HG03196 (cell line): ENCODE measurements at regions not wholly inside any gene's neighbourhood (a gene's known extent, or its start where the extent isn't known, plus 50 kb on each side); places are given as distances from the start of the nearest gene placed in this dataset.

Experiments
- ATAC-seq: cut with Tn5 transposase; IDR thresholded peaks from one replicate; pipeline ENCODE4 v1.9.1; 2021; ENCODE audit not compliant: unreplicated experiment

DNA sequence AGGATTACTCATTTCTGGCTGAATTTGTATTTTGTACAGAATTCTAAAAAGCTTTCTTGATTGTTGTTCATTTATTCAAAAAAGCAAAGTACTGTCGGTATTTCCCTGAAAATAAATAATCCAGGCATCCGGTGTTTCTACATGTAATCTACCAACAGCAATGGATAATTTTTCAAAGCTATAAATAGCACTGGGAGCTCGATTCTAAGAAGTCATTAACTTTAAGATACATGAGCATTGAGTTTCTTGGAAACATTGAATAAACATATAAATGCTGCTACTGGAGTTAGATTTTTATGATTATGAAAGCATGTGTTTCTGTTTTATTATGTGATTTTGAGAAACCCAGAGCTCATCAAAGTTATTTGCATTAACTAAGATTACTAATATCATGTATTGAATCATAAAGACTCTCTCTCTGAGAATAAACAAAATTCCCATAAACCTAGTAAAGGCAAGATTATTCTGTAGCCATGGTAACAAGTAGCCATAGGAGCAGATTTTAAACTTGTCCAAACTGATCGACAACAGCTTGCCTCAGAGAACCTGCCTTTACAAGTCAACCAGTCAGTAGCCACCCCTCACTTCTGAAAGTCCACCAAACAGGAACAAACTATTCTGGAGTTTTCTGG lies 197.0 kb downstream of the DRD1 start:
- no peak for ATAC-seq

DNA sequence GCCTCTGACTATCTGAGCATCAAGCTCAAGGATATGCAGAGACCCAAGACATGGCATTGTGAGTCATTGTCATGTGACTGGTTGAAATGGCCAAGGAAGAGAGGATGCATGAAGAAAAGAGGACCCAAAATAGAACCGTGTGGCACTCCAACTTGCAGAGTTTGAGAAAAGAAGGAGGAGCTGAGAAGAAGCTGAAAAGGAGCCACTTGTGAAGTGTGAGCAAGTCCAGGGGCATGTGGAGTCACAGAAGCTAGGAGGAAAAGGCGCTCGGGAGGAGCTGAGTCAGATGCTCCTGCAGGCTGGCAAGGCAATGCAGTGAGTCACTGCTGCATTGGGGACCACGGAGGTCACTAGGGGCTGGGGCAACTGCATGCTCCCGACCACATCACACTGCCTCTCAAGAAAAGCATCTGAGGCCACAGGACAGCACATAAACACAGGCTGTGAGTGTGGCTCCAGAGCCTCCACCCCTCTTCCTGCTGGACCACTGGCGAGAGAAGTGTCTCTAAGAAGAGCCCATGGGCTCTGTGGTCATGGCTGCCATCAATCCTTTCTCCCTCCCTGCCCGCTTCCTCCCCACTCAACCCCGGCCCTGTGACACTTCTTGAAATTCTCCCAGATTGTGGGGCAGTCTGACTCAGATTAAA lies 197.6 kb downstream of the DRD1 start:
- no peak for ATAC-seq

GRCh38 chr5:175243441-175243840 lies 200.5 kb downstream of the DRD1 start:
- no peak for ATAC-seq

DNA sequence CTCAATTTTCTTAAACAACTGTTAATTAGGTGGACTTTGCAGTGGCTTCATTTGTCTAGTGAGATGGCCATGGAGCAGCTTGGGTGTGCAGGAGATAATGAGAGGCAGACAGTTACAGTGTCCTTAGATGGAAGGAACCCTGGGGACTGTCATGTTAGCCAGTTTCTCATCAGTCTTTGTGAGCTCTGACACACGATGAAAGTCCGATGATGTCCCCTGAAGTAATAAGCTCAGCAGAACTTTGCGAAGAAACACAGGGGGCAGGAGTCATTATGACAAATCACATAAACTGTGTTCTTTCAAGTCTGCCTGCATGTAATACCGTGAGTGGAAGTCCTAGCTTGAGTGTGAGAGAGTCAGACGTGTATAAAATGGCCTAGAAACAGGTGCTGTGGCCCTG lies 201.8 kb downstream of the DRD1 start:
- no peak for ATAC-seq

- ATAC-seq, result no peak
Measured at GRCh38 chr5:175238326-175238725, 205.7 kb downstream of the DRD1 start.

GRCh38 chr5:175236176-175236575 lies 207.8 kb downstream of the DRD1 start:
- no peak for ATAC-seq

GRCh38 chr5:175235251-175235960 lies 208.6 kb downstream of the DRD1 start:
- no peak for ATAC-seq

- no peak for ATAC-seq
Measured at GRCh38 chr5:175230299-175230698, 213.7 kb downstream of the DRD1 start.

GRCh38 chr5:175226506-175226905 lies 217.5 kb downstream of the DRD1 start:
- ATAC-seq, result no peak

- no peak for ATAC-seq
Measured at GRCh38 chr5:175223291-175223690, 220.7 kb downstream of the DRD1 start.

DNA sequence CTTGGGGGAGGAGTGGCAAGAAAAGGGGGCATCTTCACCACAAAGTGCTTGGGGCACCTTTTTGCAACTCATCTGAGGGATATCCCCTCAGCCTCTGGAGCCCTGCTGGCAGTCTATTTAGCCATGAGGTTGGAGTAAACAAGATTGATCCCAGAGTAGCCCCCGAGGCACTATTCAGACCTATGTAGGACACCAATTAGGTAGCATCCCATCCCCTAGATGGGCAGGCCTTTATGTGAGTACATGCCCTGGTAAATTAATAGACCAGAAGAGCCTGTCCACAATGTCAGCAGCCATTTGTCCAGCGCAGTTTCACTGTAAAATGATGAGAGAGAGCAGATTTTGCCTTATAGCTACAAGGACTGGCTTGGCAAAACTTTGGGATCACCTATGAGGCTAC lies 221.4 kb downstream of the DRD1 start:
- ATAC-seq, result no peak

DNA sequence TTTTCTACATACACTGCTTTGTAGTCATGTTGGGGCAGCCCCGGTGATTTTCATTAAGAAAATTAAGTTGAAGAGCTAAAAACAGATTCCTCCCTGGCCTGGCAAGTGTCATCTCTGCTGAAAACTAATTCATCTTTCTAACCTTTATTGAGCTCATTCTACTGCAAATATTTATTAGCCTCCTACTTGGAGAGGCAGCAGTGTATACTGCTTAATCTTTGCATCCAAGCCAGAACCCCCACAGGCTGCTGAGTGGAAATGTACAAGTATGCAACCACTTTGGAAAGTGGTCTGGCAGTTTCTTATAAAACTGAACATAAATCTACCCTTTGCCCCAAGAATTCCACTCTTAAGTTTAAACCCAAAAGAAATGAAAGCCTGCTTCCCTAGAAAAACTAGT lies 223.4 kb downstream of the DRD1 start:
- no peak for ATAC-seq

DNA sequence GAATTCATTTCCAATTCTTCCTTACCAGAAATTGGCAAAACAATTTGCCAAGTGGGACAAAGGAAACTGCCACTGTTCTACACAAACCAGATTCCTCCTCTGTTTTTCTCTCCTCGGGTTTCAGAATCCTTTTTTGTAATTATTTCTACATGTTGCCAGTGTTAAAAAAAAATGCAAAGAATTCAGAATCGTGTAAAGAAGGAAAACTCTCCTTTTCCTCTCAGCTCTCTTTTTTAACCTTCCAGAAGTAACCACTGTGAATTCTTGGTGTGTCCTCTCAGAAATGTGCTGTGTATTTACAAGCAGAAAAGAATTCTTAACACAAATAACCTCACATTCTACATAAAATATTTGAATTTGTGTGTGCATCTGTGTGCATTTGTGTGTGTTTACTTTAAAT lies 224.6 kb downstream of the DRD1 start:
- no peak for ATAC-seq

DNA sequence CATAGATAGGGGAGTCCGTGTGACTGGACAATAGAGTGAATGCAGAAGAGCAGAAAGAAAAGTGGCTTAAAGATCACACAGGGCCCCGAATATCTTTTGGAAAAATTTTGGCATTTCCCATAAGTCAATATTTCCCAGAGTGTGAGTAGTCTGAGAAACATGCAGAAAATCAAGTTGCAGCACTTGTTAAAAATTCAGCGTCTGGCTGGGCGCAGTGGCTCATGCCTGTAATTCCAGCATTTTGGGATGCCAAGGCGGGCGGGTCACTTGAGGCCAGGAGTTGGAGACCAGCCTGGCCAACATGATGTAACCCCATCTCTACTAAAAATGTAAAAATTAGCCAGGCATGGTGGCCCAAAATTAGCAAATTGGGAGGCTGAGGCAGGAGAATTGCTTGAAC lies 227.0 kb downstream of the DRD1 start:
- no peak for ATAC-seq

GRCh38 chr5:175215906-175216305 lies 228.1 kb downstream of the DRD1 start:
- no peak for ATAC-seq

DNA sequence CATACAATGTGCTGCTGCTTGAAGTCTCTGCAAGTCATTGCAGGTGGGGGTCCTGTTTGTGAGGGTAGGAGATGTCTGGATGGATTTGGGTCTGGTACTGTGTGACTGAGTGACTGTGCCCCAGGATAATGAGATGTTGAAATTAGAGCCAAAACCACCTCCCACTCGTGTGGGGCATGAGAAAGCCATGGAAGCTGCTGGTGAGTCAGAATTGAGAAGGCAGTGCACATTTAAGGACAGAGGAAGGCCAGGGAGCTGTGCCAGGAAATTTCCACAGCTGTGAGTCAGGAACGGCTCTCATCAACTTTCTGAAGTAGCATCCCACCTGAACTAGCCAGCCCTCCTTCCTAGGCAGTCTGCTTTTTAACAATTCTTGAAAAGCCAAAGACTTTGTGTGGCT lies 229.8 kb downstream of the DRD1 start:
- ATAC-seq, result no peak

- no peak for ATAC-seq
Measured at GRCh38 chr5:175211956-175212756, 231.8 kb downstream of the DRD1 start.

GRCh38 chr5:175207321-175208040 lies 236.5 kb downstream of the DRD1 start:
- ATAC-seq, result no peak

GRCh38 chr5:175206669-175207068 lies 237.3 kb downstream of the DRD1 start:
- no peak for ATAC-seq

GRCh38 chr5:175202463-175203068 lies 241.4 kb downstream of the DRD1 start:
- ATAC-seq, result no peak

- no peak for ATAC-seq
Measured at GRCh38 chr5:175201393-175201792, 242.6 kb downstream of the DRD1 start.
